ENCODE measurements at regions not wholly inside any gene's neighbourhood (a gene's known extent, or its start where the extent isn't known, plus 50 kb on each side); places are given as distances from the start of the nearest gene placed in this dataset.

GRCh38 chr4:53684136-53685130 lies 93.1 kb upstream of the LNX1 start:
- no peaks in the 10 kb centered on the region for H3K27me3 ChIP-seq
- TF ChIP-seq CTCF (IDR thresholded peaks at IDR 0.05) = no peak
- TF ChIP-seq POLR2AphosphoS5 (IDR thresholded peaks at IDR 0.05) = no peak
- TF ChIP-seq EP300 (IDR thresholded peaks at IDR 0.05) = no peak
- TF ChIP-seq POLR2A (IDR thresholded peaks at IDR 0.05) = no peak
- intact Hi-C loops (cut with DNase I) = no loop called here
- peak overlapping the region in 2 of 4 donors; percentile 27 to 32 for H3K27ac ChIP-seq
- H3K9me3 ChIP-seq = no peaks in the 10 kb centered on the region
- no peaks in the 10 kb centered on the region for H3K4me1 ChIP-seq
- H3K4me3 ChIP-seq = no peak overlapping the region
- H3K36me3 ChIP-seq = no peaks in the 10 kb centered on the region
- 71 to 72% methylated on average over 6 of the region's 6 CpGs for WGBS, 2 donors
- DNase-seq = no peak

- TF ChIP-seq EP300 (IDR thresholded peaks at IDR 0.05) (no peak), POLR2AphosphoS5 (IDR thresholded peaks at IDR 0.05) (no peak), CTCF (IDR thresholded peaks at IDR 0.05) (no peak), POLR2A (IDR thresholded peaks at IDR 0.05) (no peak)
- H3K9me3 ChIP-seq = no peaks in the 10 kb centered on the region
- no peaks in the 10 kb centered on the region for H3K36me3 ChIP-seq
- 78 to 80% methylated on average over 2 of the region's 2 CpGs for WGBS, 2 donors
- no peaks in the 10 kb centered on the region for H3K4me1 ChIP-seq
- intact Hi-C loops (cut with DNase I) = no loop called here
- no peak for DNase-seq
- H3K4me3 ChIP-seq = no peak overlapping the region
- no peak overlapping the region for H3K27ac ChIP-seq
- H3K27me3 ChIP-seq = no peaks in the 10 kb centered on the region
Measured at GRCh38 chr4:53682908-53683307, 91.6 kb upstream of the LNX1 start.

- Histone ChIP-seq H3K4me1 (no peaks in the 10 kb centered on the region), H3K4me3 (no peak overlapping the region), H3K27me3 (no peaks in the 10 kb centered on the region), H3K36me3 (no peaks in the 10 kb centered on the region), H3K27ac (no peak overlapping the region), H3K9me3 (no peaks in the 10 kb centered on the region)
- WGBS, 2 donors = 81 to 91% methylated on average over 1 of the region's 1 CpG
- no peak for DNase-seq
- intact Hi-C loops (cut with DNase I) = no loop called here
- TF ChIP-seq CTCF (IDR thresholded peaks at IDR 0.05) (no peak), POLR2A (IDR thresholded peaks at IDR 0.05) (no peak), POLR2AphosphoS5 (IDR thresholded peaks at IDR 0.05) (no peak), EP300 (IDR thresholded peaks at IDR 0.05) (no peak)
Measured at GRCh38 chr4:53682196-53682595, 90.9 kb upstream of the LNX1 start.

- Histone ChIP-seq H3K4me3 (no peak overlapping the region), H3K9me3 (no peaks in the 10 kb centered on the region), H3K27me3 (no peaks in the 10 kb centered on the region), H3K27ac (no peak overlapping the region), H3K4me1 (no peaks in the 10 kb centered on the region), H3K36me3 (no peaks in the 10 kb centered on the region)
- intact Hi-C loops (cut with DNase I) = no loop called here
- TF ChIP-seq POLR2AphosphoS5 (IDR thresholded peaks at IDR 0.05) (no peak), EP300 (IDR thresholded peaks at IDR 0.05) (no peak), POLR2A (IDR thresholded peaks at IDR 0.05) (no peak), CTCF (IDR thresholded peaks at IDR 0.05) (no peak)
- no peak for DNase-seq
- WGBS, 2 donors = 95 to 96% methylated on average over 1 of the region's 1 CpG
Measured at GRCh38 chr4:53680598-53680997, 89.3 kb upstream of the LNX1 start.
